Endothelial cell of hepatic sinusoid (primary cell): ENCODE measurements at regions not wholly inside any gene's neighbourhood (a gene's known extent, or its start where the extent isn't known, plus 50 kb on each side); places are given as distances from the start of the nearest gene placed in this dataset.

Experiments used
- in situ Hi-C: cut with HindIII; loops from 2 replicates; pipeline ENCODE4 v1.10.0; 2017; ENCODE audit warnings: low sequenced_read_pairs

GRCh38 chr12:89024580-89024979 lies 327.7 kb downstream of the DUSP6 start:
- in situ Hi-C loops = no loop called here

- in situ Hi-C loops = no loop called here
Measured at GRCh38 chr12:89023936-89024335, 328.4 kb downstream of the DUSP6 start.

- in situ Hi-C loops = no loop called here
Measured at GRCh38 chr12:89020689-89021088, 331.6 kb downstream of the DUSP6 start.

GRCh38 chr12:89020121-89020480 lies 332.2 kb downstream of the DUSP6 start:
- in situ Hi-C loops = no loop called here

GRCh38 chr12:89019439-89020120 lies 332.7 kb downstream of the DUSP6 start:
- in situ Hi-C loops = no loop called here

GRCh38 chr12:89016970-89017778 lies 335.1 kb downstream of the DUSP6 start:
- in situ Hi-C loops = no loop called here

GRCh38 chr12:89015419-89015818 lies 336.9 kb downstream of the DUSP6 start:
- in situ Hi-C loops = no loop called here

- in situ Hi-C loops = no loop called here
Measured at GRCh38 chr12:88998421-88998820, 353.9 kb downstream of the DUSP6 start.

GRCh38 chr12:88996200-88996788 lies 356.0 kb downstream of the DUSP6 start:
- in situ Hi-C loops = no loop called here

- in situ Hi-C loops = no loop called here
Measured at GRCh38 chr12:88994971-88995370, 357.3 kb downstream of the DUSP6 start.

- in situ Hi-C loops = no loop called here
Measured at GRCh38 chr12:88994537-88994936, 357.8 kb downstream of the DUSP6 start.

GRCh38 chr12:88993651-88994050 lies 358.6 kb downstream of the DUSP6 start:
- in situ Hi-C loops = no loop called here

- in situ Hi-C loops = no loop called here
Measured at GRCh38 chr12:88986056-88986455, 366.2 kb downstream of the DUSP6 start.

GRCh38 chr12:88985631-88986030 lies 366.7 kb downstream of the DUSP6 start:
- in situ Hi-C loops = no loop called here

- in situ Hi-C loops = no loop called here
Measured at GRCh38 chr12:88985011-88985410, 367.3 kb downstream of the DUSP6 start.

- in situ Hi-C loops = no loop called here
Measured at GRCh38 chr12:88982694-88983093, 369.6 kb downstream of the DUSP6 start.

GRCh38 chr12:88977115-88977514 lies 375.2 kb downstream of the DUSP6 start:
- in situ Hi-C loops = no loop called here

GRCh38 chr12:88973998-88974397 lies 378.3 kb downstream of the DUSP6 start:
- in situ Hi-C loops = no loop called here

- in situ Hi-C loops = no loop called here
Measured at GRCh38 chr12:88970740-88971139, 381.6 kb downstream of the DUSP6 start.

GRCh38 chr12:88969127-88969526 lies 383.2 kb downstream of the DUSP6 start:
- in situ Hi-C loops = no loop called here

GRCh38 chr12:88960213-88960878 lies 380.1 kb upstream of the KITLG start:
- in situ Hi-C loops = no loop called here

- in situ Hi-C loops = no loop called here
Measured at GRCh38 chr12:88958946-88959345, 378.7 kb upstream of the KITLG start.
